ENCODE measurements at regions not wholly inside any gene's neighbourhood (a gene's known extent, or its start where the extent isn't known, plus 50 kb on each side); places are given as distances from the start of the nearest gene placed in this dataset.
A peak's percentile ranks its signal among the peaks of the same experiment; 100 is the strongest.

DNA sequence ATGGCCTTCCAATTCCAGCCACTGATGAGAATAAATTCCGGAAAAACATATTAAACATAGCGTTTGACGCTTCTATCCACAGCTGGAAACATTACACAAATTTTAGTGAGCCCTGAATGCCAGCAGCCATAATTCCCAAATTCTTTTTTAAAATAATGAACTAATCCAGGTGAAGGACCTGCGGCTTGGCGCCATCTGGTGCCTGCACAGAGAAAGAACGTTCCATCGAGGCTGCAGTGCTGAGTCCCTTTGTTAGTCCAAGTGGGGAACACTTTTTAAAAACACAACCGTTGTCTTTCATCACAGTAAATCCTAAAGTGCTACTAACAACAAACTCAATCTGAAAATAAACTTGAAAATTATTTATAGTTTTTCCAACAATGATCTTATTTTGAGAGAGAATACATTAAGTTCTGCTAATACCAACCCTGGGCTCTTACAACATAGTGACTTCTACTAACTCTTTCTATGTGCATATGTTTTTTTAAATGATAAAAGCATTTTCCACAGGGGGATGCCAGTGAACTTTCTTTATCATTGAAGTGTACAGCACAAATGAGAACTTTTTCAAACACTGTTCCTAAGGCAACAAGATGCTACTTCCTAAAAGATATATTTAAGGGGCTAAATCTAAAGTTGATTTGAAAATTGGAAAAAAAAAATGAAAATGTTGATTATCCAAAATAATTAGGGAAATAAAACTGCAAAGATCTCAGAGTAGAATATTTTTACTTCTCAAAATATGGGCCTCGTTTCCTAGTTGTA lies 166.9 kb upstream of the RNF32 start:
- H3K4me1 Mint-ChIP-seq, result no peaks in the 10 kb centered on the region
- ChIA-PET POLR2A (no interaction called here), CTCF (no interaction called here)
- WGBS (ENCODE audit: insufficient coverage), result 27% methylated on average over 6 of the region's 9 CpGs
- DNase-seq (peak; percentile 9), ATAC-seq (ENCODE audit: low read depth) (no peak)
- H4K20me1 ChIP-seq (ENCODE audit: control insufficient read depth, insufficient read depth, low read length, poor library complexity, severe bottlenecking), result no peaks in the 10 kb centered on the region
- no peak overlapping the region for H3K4me3 ChIP-seq (ENCODE audit: control extremely low read depth in 1 of 5, extremely low read depth in 1 of 5, insufficient read depth in 1 of 5, low read depth in 2 of 5, low read length in 4 of 5)
- TF ChIP-seq, protein P1, sequence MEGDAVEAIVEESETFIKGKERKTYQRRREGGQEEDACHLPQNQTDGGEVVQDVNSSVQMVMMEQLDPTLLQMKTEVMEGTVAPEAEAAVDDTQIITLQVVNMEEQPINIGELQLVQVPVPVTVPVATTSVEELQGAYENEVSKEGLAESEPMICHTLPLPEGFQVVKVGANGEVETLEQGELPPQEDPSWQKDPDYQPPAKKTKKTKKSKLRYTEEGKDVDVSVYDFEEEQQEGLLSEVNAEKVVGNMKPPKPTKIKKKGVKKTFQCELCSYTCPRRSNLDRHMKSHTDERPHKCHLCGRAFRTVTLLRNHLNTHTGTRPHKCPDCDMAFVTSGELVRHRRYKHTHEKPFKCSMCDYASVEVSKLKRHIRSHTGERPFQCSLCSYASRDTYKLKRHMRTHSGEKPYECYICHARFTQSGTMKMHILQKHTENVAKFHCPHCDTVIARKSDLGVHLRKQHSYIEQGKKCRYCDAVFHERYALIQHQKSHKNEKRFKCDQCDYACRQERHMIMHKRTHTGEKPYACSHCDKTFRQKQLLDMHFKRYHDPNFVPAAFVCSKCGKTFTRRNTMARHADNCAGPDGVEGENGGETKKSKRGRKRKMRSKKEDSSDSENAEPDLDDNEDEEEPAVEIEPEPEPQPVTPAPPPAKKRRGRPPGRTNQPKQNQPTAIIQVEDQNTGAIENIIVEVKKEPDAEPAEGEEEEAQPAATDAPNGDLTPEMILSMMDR (IDR thresholded peaks at IDR 0.05), result peak; percentile 47
- no peak for TF ChIP-seq EZH2 (IDR thresholded peaks at IDR 0.05; ENCODE audit: borderline replicate concordance, insufficient read depth, low read depth, low read length, poor library complexity, severe bottlenecking)
- H3K27me3 ChIP-seq (replicated peaks in 1 of 4; ENCODE audit: control extremely low read depth in 1 of 4, control insufficient read depth in 3 of 4, insufficient read depth in 4 of 4, low read length in 3 of 4), result peaks cover 0 to 6% (median 0%) of the 10 kb centered on the region in 4 experiments
- H3K4me3 Mint-ChIP-seq, result no peak overlapping the region
- H3K9me3 ChIP-seq (ENCODE audit: control extremely low read depth in 1 of 3, control insufficient read depth in 2 of 3, insufficient read depth in 1 of 3, low read length in 2 of 3), result no peaks in the 10 kb centered on the region
- H3K4me1 ChIP-seq (ENCODE audit: control insufficient read depth in 2 of 2, insufficient read depth in 2 of 2, low read length in 2 of 2), result no peaks in the 10 kb centered on the region
- H3K9ac ChIP-seq (ENCODE audit: low read length), result no peak overlapping the region
- H3K27me3 Mint-ChIP-seq, result peaks cover 34% of the 10 kb centered on the region
- H3K4me2 ChIP-seq (replicated peaks; ENCODE audit: low read depth, low read length, poor library complexity, severe bottlenecking), result no peak overlapping the region
- H2AFZ ChIP-seq (ENCODE audit: insufficient read depth, low read depth, low read length, poor library complexity, severe bottlenecking), result no peak overlapping the region
- H3K27ac ChIP-seq (ENCODE audit: low read length in 2 of 2), result no peak overlapping the region
- H3K9me3 Mint-ChIP-seq (ENCODE audit: insufficient read depth), result no peaks in the 10 kb centered on the region
- no peak overlapping the region for H3K27ac Mint-ChIP-seq
- no peaks in the 10 kb centered on the region for H3K79me2 ChIP-seq (ENCODE audit: control insufficient read depth, insufficient read depth, low read length)
- H3K36me3 ChIP-seq (replicated peaks in 1 of 2; ENCODE audit: control extremely low read depth in 1 of 2, control insufficient read depth in 1 of 2, extremely low read depth in 1 of 2, insufficient read depth in 2 of 2, low read length in 1 of 2), result no peaks in the 10 kb centered on the region
- intact Hi-C loops (cut with micrococcal nuclease), result loop anchor here (5.0 kb wide), 1 partner anchor 676 kb away; no protein-coding TSS in a partner anchor

DNA sequence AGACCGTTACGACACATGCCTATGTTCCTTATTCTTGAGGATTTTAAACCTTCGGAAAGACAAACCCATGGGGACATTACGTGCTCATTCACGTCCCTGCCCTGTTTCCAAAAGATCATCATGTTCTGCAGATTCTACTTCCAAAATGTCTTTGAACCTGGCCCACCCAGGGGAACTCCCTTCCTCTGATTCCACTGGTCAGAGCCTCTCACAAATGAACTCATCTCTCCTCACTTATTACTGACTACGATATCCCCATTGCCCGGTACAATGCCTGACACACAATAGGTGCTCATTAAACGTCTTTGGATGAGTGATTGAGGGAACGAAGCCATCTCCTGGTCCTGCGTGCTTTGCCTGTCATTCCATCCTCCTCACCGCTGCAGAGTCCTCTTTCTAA lies 168.3 kb upstream of the RNF32 start:
- POLR2A ChIA-PET, result no interaction called here
- H3K79me2 ChIP-seq (ENCODE audit: control insufficient read depth, insufficient read depth, low read length), result no peaks in the 10 kb centered on the region
- H3K9ac ChIP-seq (ENCODE audit: low read length), result no peak overlapping the region
- TF ChIP-seq EZH2 (IDR thresholded peaks at IDR 0.05; ENCODE audit: borderline replicate concordance, insufficient read depth, low read depth, low read length, poor library complexity, severe bottlenecking), result no peak
- TF ChIP-seq, protein P1 (IDR thresholded peaks at IDR 0.05), result no peak
- H3K36me3 ChIP-seq (replicated peaks in 1 of 2; ENCODE audit: control extremely low read depth in 1 of 2, control insufficient read depth in 1 of 2, extremely low read depth in 1 of 2, insufficient read depth in 2 of 2, low read length in 1 of 2), result no peaks in the 10 kb centered on the region
- Mint-ChIP-seq H3K4me3 (no peak overlapping the region), H3K27ac (no peak overlapping the region), H3K4me1 (no peaks in the 10 kb centered on the region), H3K9me3 (ENCODE audit: insufficient read depth) (no peaks in the 10 kb centered on the region), H3K27me3 (peaks cover 29% of the 10 kb centered on the region)
- H2AFZ ChIP-seq (ENCODE audit: insufficient read depth, low read depth, low read length, poor library complexity, severe bottlenecking), result no peak overlapping the region
- 98% methylated on average over 7 of the region's 11 CpGs for WGBS (ENCODE audit: insufficient coverage)
- no peak overlapping the region for H3K27ac ChIP-seq (ENCODE audit: low read length in 2 of 2)
- H4K20me1 ChIP-seq (ENCODE audit: control insufficient read depth, insufficient read depth, low read length, poor library complexity, severe bottlenecking), result no peaks in the 10 kb centered on the region
- H3K27me3 ChIP-seq (replicated peaks in 1 of 4; ENCODE audit: control extremely low read depth in 1 of 4, control insufficient read depth in 3 of 4, insufficient read depth in 4 of 4, low read length in 3 of 4), result peaks cover 0 to 6% (median 0%) of the 10 kb centered on the region in 4 experiments
- intact Hi-C loops (cut with micrococcal nuclease), result loop anchor here (5.0 kb wide), 1 partner anchor 675 kb away; no protein-coding TSS in a partner anchor
- DNase-seq, result no peak
- no peak overlapping the region for H3K4me3 ChIP-seq (ENCODE audit: control extremely low read depth in 1 of 5, extremely low read depth in 1 of 5, insufficient read depth in 1 of 5, low read depth in 2 of 5, low read length in 4 of 5)
- no peak for ATAC-seq (ENCODE audit: low read depth)
- no peaks in the 10 kb centered on the region for H3K4me1 ChIP-seq (ENCODE audit: control insufficient read depth in 2 of 2, insufficient read depth in 2 of 2, low read length in 2 of 2)
- no peak overlapping the region for H3K4me2 ChIP-seq (replicated peaks; ENCODE audit: low read depth, low read length, poor library complexity, severe bottlenecking)
- CTCF ChIA-PET, result no interaction called here
- no peaks in the 10 kb centered on the region for H3K9me3 ChIP-seq (ENCODE audit: control extremely low read depth in 1 of 3, control insufficient read depth in 2 of 3, insufficient read depth in 1 of 3, low read length in 2 of 3)

All from B cell (primary cell).